ENCODE measurements at regions not wholly inside any gene's neighbourhood (a gene's known extent, or its start where the extent isn't known, plus 50 kb on each side); places are given as distances from the start of the nearest gene placed in this dataset.

GRCh38 chr14:98093111-98093510 is 1178.9 kb downstream of the BCL11B start:
- DNase-seq: no peak

GRCh38 chr14:98099527-98099926 is 1172.5 kb downstream of the BCL11B start:
- DNase-seq: no peak

GRCh38 chr14:98101323-98101722 is 1170.7 kb downstream of the BCL11B start:
- no peak for DNase-seq

- no peak for DNase-seq
Measured at GRCh38 chr14:98103705-98104104, 1168.3 kb downstream of the BCL11B start.

GRCh38 chr14:98109326-98109725 is 1162.7 kb downstream of the BCL11B start:
- no peak for DNase-seq

GRCh38 chr14:98112194-98112780 is 1159.7 kb downstream of the BCL11B start:
- DNase-seq: no peak

GRCh38 chr14:98114122-98114895 is 1157.7 kb downstream of the BCL11B start:
- no peak for DNase-seq

- DNase-seq: no peak
Measured at GRCh38 chr14:98114946-98115345, 1157.1 kb downstream of the BCL11B start.

- no peak for DNase-seq
Measured at GRCh38 chr14:98118749-98119148, 1153.2 kb downstream of the BCL11B start.

GRCh38 chr14:98119739-98120138 is 1152.3 kb downstream of the BCL11B start:
- no peak for DNase-seq

GRCh38 chr14:98120831-98121464 is 1151.0 kb downstream of the BCL11B start:
- DNase-seq: no peak

GRCh38 chr14:98122527-98122926 is 1149.5 kb downstream of the BCL11B start:
- DNase-seq: no peak

GRCh38 chr14:98130691-98131090 is 1141.3 kb downstream of the BCL11B start:
- no peak for DNase-seq

GRCh38 chr14:98131406-98131805 is 1140.6 kb downstream of the BCL11B start:
- no peak for DNase-seq

GRCh38 chr14:98133806-98134205 is 1138.2 kb downstream of the BCL11B start:
- DNase-seq: no peak

- peak; percentile 40 for DNase-seq
Measured at GRCh38 chr14:98136012-98136789, 1135.8 kb downstream of the BCL11B start.

GRCh38 chr14:98137131-98138025 is 1134.6 kb downstream of the BCL11B start:
- no peak for DNase-seq

GRCh38 chr14:98138666-98139065 is 1133.3 kb downstream of the BCL11B start:
- DNase-seq: peak; percentile 72

- no peak for DNase-seq
Measured at GRCh38 chr14:98140862-98141530, 1131.0 kb downstream of the BCL11B start.

- no peak for DNase-seq
Measured at GRCh38 chr14:98143566-98143965, 1128.4 kb downstream of the BCL11B start.

GRCh38 chr14:98144964-98145363 is 1127.0 kb downstream of the BCL11B start:
- DNase-seq: no peak

GRCh38 chr14:98146416-98146815 is 1125.6 kb downstream of the BCL11B start:
- DNase-seq: no peak
